ENCODE measurements at regions not wholly inside any gene's neighbourhood (a gene's known extent, or its start where the extent isn't known, plus 50 kb on each side); places are given as distances from the start of the nearest gene placed in this dataset.

DNA sequence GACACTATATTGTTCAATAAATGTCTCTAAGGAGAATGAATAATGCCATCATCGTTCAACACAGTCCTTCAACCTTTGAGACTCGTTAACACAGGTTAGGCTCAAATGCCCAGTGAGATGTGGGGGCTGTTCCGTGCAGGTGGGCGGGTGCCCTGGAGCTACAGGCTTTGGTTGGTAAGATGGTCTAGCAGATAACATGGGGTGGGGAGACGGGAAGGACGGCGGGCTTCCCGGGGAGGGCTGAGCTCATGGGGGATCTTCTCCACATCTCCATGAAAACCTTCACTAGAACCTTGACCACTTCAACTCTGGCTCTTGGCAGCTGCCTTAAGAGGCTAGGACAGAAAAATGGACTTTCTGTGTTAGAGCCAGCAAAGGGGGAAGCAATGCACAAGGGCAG is 134.1 kb upstream of the TCERG1L start:
- TF ChIP-seq, protein P1, sequence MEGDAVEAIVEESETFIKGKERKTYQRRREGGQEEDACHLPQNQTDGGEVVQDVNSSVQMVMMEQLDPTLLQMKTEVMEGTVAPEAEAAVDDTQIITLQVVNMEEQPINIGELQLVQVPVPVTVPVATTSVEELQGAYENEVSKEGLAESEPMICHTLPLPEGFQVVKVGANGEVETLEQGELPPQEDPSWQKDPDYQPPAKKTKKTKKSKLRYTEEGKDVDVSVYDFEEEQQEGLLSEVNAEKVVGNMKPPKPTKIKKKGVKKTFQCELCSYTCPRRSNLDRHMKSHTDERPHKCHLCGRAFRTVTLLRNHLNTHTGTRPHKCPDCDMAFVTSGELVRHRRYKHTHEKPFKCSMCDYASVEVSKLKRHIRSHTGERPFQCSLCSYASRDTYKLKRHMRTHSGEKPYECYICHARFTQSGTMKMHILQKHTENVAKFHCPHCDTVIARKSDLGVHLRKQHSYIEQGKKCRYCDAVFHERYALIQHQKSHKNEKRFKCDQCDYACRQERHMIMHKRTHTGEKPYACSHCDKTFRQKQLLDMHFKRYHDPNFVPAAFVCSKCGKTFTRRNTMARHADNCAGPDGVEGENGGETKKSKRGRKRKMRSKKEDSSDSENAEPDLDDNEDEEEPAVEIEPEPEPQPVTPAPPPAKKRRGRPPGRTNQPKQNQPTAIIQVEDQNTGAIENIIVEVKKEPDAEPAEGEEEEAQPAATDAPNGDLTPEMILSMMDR (IDR thresholded peaks at IDR 0.05), result no peak
- TF ChIP-seq POLR2A (IDR thresholded peaks at IDR 0.05; ENCODE audit: low read depth) (no peak), EP300 (IDR thresholded peaks at IDR 0.05) (no peak), POLR2AphosphoS5 (IDR thresholded peaks at IDR 0.05) (no peak)
